ENCODE measurements at regions not wholly inside any gene's neighbourhood (a gene's known extent, or its start where the extent isn't known, plus 50 kb on each side); places are given as distances from the start of the nearest gene placed in this dataset.

DNA sequence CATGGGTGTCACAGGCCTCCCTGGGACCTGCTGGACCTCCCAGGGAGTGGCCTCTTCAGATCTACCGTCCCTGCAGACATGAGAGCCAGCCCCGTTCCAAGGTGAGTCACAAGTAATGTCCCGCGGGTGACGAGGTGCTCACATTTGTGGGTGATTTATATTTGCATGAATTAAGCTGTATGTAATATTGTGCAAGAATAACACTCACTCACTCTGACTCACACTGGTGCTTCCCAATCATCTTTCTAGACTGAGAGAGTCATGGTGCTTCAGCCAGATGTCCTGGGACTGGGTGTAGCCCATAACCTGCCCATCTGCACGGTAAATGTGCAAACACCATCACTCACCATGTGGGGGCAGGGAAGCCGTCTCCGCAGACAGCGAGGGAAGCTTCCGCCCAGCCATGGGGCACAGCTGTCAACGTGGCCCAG, 347.5 kb upstream of the SALL3 start:
- no peak for DNase-seq (ENCODE audit: low read depth)
- no peak for TF ChIP-seq CTCF (conservative IDR thresholded peaks at IDR 0.05; ENCODE audit: low read depth, low read length)
- H3K4me3 ChIP-seq (ENCODE audit: low read depth, low read length), result no peak overlapping the region

GRCh38 chr18:78634061-78634696, 345.4 kb upstream of the SALL3 start:
- no peak overlapping the region for H3K4me3 ChIP-seq (ENCODE audit: low read depth, low read length)
- no peak for TF ChIP-seq CTCF (conservative IDR thresholded peaks at IDR 0.05; ENCODE audit: low read depth, low read length)
- no peak for DNase-seq (ENCODE audit: low read depth)

- H3K4me3 ChIP-seq (ENCODE audit: low read depth, low read length), result no peak overlapping the region
- no peak for DNase-seq (ENCODE audit: low read depth)
- TF ChIP-seq CTCF (conservative IDR thresholded peaks at IDR 0.05; ENCODE audit: low read depth, low read length), result no peak
Measured at GRCh38 chr18:78635093-78635800, 344.4 kb upstream of the SALL3 start.

GRCh38 chr18:78636260-78636659, 343.4 kb upstream of the SALL3 start:
- DNase-seq (ENCODE audit: low read depth), result no peak
- TF ChIP-seq CTCF (conservative IDR thresholded peaks at IDR 0.05; ENCODE audit: low read depth, low read length), result no peak
- no peak overlapping the region for H3K4me3 ChIP-seq (ENCODE audit: low read depth, low read length)

DNA sequence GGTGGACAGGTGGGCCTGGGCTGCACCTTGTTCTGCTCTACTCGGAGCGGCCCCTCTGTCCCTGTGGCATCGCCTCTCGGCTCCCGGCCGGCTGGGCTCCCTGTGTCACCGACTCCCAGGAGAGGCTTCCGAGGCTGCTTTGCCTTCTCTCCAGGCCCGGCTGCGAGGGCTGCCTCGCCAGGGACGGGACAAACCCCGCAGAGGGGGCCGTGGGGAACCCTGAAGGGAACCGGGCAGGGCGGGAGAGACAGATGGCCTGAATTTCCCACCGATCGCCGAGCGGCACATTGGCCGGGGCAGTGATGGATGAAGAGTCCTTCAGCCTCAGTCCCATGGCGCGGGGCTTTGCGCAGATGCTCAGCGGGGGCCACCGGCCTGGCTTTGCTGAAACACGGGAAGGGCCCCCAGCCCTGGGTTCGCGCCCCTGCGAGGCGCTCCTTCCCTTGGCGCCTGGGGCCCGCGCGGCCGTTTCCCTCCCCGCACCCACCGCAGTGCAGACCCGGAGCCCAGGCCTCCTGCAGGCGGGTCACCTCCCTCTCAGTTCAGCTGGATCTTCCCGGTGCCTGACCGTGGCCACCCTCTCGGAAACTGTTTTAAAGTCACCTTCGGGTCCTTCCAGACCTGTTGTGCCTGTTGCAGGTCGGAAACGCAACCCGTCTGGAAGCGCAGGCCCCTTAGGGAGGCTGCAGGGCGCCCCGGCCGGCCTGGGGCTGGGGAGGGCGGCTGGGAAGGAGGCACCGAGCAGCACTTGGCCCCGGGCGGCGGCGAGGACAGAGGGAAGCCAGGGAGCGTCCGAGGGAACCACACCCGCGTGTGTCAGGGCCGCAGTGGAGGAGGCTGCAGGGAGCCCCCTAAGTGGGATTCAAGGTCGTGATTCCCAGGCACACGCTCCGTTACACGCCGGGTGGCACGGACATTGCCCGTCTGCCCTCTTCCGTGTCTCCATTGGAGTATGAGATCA, 341.9 kb upstream of the SALL3 start:
- TF ChIP-seq CTCF (conservative IDR thresholded peaks at IDR 0.05; ENCODE audit: low read depth, low read length), result no peak
- H3K4me3 ChIP-seq (ENCODE audit: low read depth, low read length), result no peak overlapping the region
- no peak for DNase-seq (ENCODE audit: low read depth)

- no peak for TF ChIP-seq CTCF (conservative IDR thresholded peaks at IDR 0.05; ENCODE audit: low read depth, low read length)
- no peak overlapping the region for H3K4me3 ChIP-seq (ENCODE audit: low read depth, low read length)
- no peak for DNase-seq (ENCODE audit: low read depth)
Measured at GRCh38 chr18:78639006-78639950, 340.3 kb upstream of the SALL3 start.
